IPS-15b (cell line): ENCODE measurements at regions not wholly inside any gene's neighbourhood (a gene's known extent, or its start where the extent isn't known, plus 50 kb on each side); places are given as distances from the start of the nearest gene placed in this dataset.

ENCODE experiments used
- H3K27me3 ChIP-seq: one replicate; pipeline ENCODE4 v1.6.1; 2013; ENCODE audit warnings: low read length; ENCODE audit not compliant: control insufficient read depth, insufficient read depth
- H3K36me3 ChIP-seq: one replicate; pipeline ENCODE4 v1.6.1; 2013; ENCODE audit warnings: low read length; ENCODE audit not compliant: control insufficient read depth, insufficient read depth
- H3K4me1 ChIP-seq: one replicate; pipeline ENCODE4 v1.6.1; 2013; ENCODE audit warnings: mild to moderate bottlenecking, low read length; ENCODE audit not compliant: control insufficient read depth, insufficient read depth
- H3K4me3 ChIP-seq: one replicate; pipeline ENCODE4 v1.5.1; 2013; ENCODE audit warnings: low read depth, low read length
- H3K9ac ChIP-seq: one replicate; pipeline ENCODE4 v1.6.1; 2013; ENCODE audit warnings: low read depth, mild to moderate bottlenecking, low read length
- H3K9me3 ChIP-seq: one replicate; pipeline ENCODE4 v1.6.1; 2013; ENCODE audit warnings: mild to moderate bottlenecking, low read length; ENCODE audit not compliant: control insufficient read depth, insufficient read depth

GRCh38 chr13:59562924-59563323 is 600.8 kb downstream of the DIAPH3 start:
- peaks cover 4% of the 10 kb centered on the region for H3K9me3 ChIP-seq
- peaks cover 3% of the 10 kb centered on the region for H3K36me3 ChIP-seq
- H3K27me3 ChIP-seq = no peaks in the 10 kb centered on the region
- no peak overlapping the region for H3K9ac ChIP-seq
- H3K4me1 ChIP-seq = no peaks in the 10 kb centered on the region
- no peak overlapping the region for H3K4me3 ChIP-seq

- Histone ChIP-seq H3K4me1 (no peaks in the 10 kb centered on the region), H3K9ac (no peak overlapping the region), H3K9me3 (peaks cover 4% of the 10 kb centered on the region), H3K36me3 (peaks cover 3% of the 10 kb centered on the region), H3K27me3 (no peaks in the 10 kb centered on the region), H3K4me3 (no peak overlapping the region)
Measured at GRCh38 chr13:59566561-59566960, 597.2 kb downstream of the DIAPH3 start.

- no peak overlapping the region for H3K9ac ChIP-seq
- no peaks in the 10 kb centered on the region for H3K4me1 ChIP-seq
- no peaks in the 10 kb centered on the region for H3K36me3 ChIP-seq
- no peak overlapping the region for H3K4me3 ChIP-seq
- H3K9me3 ChIP-seq = no peaks in the 10 kb centered on the region
- no peaks in the 10 kb centered on the region for H3K27me3 ChIP-seq
Measured at GRCh38 chr13:59568306-59568705, 595.4 kb downstream of the DIAPH3 start.

GRCh38 chr13:59570204-59570603 is 593.5 kb downstream of the DIAPH3 start:
- Histone ChIP-seq H3K4me1 (no peaks in the 10 kb centered on the region), H3K9ac (no peak overlapping the region), H3K36me3 (no peaks in the 10 kb centered on the region), H3K27me3 (no peaks in the 10 kb centered on the region), H3K4me3 (no peak overlapping the region), H3K9me3 (no peaks in the 10 kb centered on the region)

GRCh38 chr13:59584101-59584500 is 579.6 kb downstream of the DIAPH3 start:
- Histone ChIP-seq H3K27me3 (peaks cover 3% of the 10 kb centered on the region), H3K36me3 (no peaks in the 10 kb centered on the region), H3K9ac (no peak overlapping the region), H3K4me3 (no peak overlapping the region), H3K9me3 (no peaks in the 10 kb centered on the region), H3K4me1 (peaks cover 16% of the 10 kb centered on the region)

DNA sequence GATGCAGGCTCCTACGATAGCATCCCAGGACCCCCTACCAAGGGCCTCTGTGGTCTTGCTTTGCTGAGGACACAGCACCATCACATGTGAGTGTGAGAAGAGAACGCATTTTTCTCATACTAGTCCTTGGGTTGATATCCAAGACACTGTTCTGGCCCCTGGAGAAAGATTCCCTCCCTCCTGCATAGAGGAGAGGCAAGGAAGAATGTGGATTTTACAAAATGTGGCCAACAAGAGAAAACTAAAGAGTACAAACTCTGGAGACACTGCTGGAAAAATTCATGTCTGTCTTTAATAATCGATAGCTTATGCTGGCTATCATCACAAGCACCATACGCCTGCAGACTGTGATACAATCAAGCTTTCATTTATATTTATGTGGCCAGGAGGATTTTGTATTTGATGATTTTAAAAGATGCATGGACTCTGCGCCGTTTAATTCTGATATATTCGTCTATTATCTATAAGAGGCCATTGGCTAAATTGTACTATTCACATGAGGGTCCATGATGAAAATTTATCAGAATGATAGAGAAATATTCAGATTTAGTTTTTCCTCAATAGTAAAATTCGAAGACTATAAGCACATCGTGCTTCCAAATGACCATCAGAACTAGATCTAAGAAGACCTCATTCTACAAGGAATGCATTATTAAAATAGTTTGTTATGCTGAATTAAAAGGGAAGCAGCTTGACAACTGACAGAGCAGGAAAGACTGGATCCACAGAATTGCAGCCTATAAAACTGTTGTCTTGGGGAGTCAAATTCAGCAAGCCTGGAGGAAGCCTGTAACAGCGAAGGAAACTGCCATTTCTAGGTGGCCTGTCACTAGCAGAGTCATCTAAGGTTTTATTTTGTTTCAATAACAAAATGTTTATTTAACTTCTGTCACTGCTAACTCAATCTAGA is 578.7 kb downstream of the DIAPH3 start:
- H3K9me3 ChIP-seq = no peaks in the 10 kb centered on the region
- no peaks in the 10 kb centered on the region for H3K36me3 ChIP-seq
- peaks cover 3% of the 10 kb centered on the region for H3K27me3 ChIP-seq

DNA sequence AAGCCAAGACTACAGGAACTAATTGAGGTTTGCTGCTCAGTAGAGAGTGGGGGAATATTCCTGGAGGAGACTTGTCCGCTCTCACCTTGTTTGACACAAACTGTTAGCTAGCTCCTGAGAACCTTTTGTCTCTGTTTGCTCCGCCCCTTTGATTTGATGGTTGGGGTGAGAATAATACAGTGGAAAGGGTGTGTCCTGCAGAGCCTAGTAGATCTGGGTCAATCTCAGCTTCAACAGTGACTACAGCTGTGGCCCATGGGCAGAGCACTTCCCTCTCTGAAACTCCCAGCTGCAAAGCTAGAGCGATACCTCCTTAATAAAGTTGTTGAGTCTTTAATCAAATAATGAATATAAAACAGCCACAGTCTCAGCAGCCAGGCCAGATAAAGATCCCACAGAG is 576.7 kb downstream of the DIAPH3 start:
- Histone ChIP-seq H3K36me3 (no peaks in the 10 kb centered on the region), H3K9me3 (no peaks in the 10 kb centered on the region), H3K9ac (no peak overlapping the region), H3K4me1 (peaks cover 16% of the 10 kb centered on the region), H3K27me3 (peaks cover 3% of the 10 kb centered on the region), H3K4me3 (no peak overlapping the region)

More for the DNA sequence above, 578.7 kb downstream of the DIAPH3 start:
- no peak overlapping the region for H3K9ac ChIP-seq
- no peak overlapping the region for H3K4me3 ChIP-seq
- H3K4me1 ChIP-seq = peaks cover 16% of the 10 kb centered on the region

GRCh38 chr13:59587971-59588716 is 575.6 kb downstream of the DIAPH3 start:
- H3K4me1 ChIP-seq = peaks cover 16% of the 10 kb centered on the region
- no peaks in the 10 kb centered on the region for H3K9me3 ChIP-seq
- H3K9ac ChIP-seq = no peak overlapping the region
- no peaks in the 10 kb centered on the region for H3K36me3 ChIP-seq
- no peak overlapping the region for H3K4me3 ChIP-seq
- H3K27me3 ChIP-seq = peaks cover 3% of the 10 kb centered on the region

DNA sequence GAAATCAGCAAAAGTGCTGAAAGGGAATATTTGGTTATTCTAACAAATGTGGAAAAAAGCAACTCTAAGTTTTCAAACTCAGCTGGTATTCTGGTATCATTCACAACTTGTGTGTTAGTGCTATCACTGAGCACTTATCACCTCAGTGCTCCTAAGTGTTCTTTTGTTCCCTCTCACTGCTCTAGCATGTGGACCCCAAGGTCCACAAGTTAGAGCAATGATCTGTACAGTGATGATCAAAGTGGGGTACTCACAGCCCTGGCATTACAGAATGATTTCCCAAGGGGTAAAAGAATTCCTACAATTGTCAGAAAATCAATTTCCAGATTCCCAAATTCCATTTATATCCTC is 575.0 kb downstream of the DIAPH3 start:
- Histone ChIP-seq H3K4me1 (peaks cover 16% of the 10 kb centered on the region), H3K4me3 (no peak overlapping the region), H3K9me3 (no peaks in the 10 kb centered on the region), H3K36me3 (no peaks in the 10 kb centered on the region), H3K27me3 (peaks cover 3% of the 10 kb centered on the region), H3K9ac (no peak overlapping the region)

DNA sequence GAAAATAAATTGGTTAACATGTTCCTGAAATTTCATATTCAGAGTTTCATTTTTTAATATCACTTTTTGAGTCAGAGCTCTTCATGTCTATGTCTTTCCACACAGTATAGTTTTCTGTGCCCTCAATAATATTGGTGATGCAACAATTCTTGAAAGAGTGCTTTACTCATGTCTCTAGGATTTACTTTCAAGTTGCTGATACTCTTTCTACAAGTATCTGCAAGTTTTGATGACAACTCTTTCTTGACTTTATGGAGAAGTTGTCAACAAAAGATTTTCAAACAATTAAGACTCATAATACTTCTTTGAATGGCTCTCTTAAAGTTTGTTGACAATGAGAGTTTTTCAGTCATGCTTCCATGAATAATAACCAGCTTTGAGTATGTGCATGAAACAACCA is 561.7 kb downstream of the DIAPH3 start:
- H3K4me3 ChIP-seq = no peak overlapping the region
- no peaks in the 10 kb centered on the region for H3K36me3 ChIP-seq
- H3K9me3 ChIP-seq = no peaks in the 10 kb centered on the region
- H3K4me1 ChIP-seq = no peaks in the 10 kb centered on the region
- no peak overlapping the region for H3K9ac ChIP-seq
- H3K27me3 ChIP-seq = no peaks in the 10 kb centered on the region

DNA sequence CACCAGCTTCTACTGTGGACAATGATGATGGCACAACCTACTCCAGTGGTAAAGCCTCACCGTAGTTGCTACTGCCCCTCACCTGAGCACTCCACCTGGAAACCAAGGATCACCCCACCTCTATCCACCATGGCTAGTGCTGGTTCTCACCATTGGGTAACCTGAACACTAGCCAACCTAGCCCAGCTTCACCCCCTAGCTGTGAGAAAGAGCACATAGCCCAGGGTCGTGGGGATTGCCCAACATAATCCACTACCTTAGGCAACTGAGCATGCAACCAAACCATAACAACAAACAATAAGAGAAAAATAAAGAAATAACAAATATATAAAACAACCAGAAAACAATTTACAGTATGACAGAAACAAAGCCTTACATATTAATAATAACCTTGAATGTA is 560.1 kb downstream of the DIAPH3 start:
- Histone ChIP-seq H3K9me3 (no peaks in the 10 kb centered on the region), H3K36me3 (no peaks in the 10 kb centered on the region), H3K4me3 (no peak overlapping the region), H3K27me3 (no peaks in the 10 kb centered on the region), H3K4me1 (no peaks in the 10 kb centered on the region), H3K9ac (no peak overlapping the region)

DNA sequence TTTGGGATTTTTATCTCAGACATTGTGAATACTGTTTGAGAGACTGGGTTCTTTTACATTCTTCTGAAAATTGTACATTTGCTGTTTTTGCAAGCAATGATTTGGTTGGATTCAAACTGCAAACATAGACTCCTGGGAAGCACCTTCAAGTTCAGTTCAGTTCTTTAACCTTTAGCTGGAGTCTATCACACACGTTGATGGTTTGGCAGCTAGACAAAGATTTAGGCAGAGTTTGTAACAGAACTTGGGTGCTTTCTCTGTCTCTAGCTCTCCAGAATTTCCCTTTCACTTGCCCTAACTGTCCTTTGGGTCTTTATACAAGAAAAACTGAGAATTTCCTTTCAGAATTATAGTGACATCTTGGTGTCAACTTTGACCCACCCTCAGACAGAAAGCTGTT is 556.6 kb downstream of the DIAPH3 start:
- H3K36me3 ChIP-seq = no peaks in the 10 kb centered on the region
- no peaks in the 10 kb centered on the region for H3K27me3 ChIP-seq
- no peak overlapping the region for H3K9ac ChIP-seq
- H3K4me1 ChIP-seq = no peaks in the 10 kb centered on the region
- H3K9me3 ChIP-seq = no peaks in the 10 kb centered on the region
- no peak overlapping the region for H3K4me3 ChIP-seq
